Neural cell (in vitro differentiated cells): ENCODE measurements at regions not wholly inside any gene's neighbourhood (a gene's known extent, or its start where the extent isn't known, plus 50 kb on each side); places are given as distances from the start of the nearest gene placed in this dataset.

Experiments used
- H2AFZ ChIP-seq: fragments of 200-600, 300-800 bp; sonication (generic), shearing (Covaris generic); 2 replicates; pipeline ENCODE4 v1.6.0; 2014; ENCODE audit warnings: low read depth, mild to moderate bottlenecking, antibody characterized with exemption, low read length, moderate library complexity
- H3F3A ChIP-seq: fragments of 200-600 bp; shearing (Covaris generic); 2 replicates; pipeline ENCODE4 v1.6.1; 2016; ENCODE audit warnings: mild to moderate bottlenecking, moderate library complexity, mixed read lengths, antibody characterized with exemption, low read length; ENCODE audit not compliant: insufficient read depth, poor library complexity, severe bottlenecking
- H3K27ac ChIP-seq: fragments of 200-600, 300-800 bp; sonication (generic), shearing (Covaris generic); 2 replicates; pipeline ENCODE4 v1.5.1; 2014; ENCODE audit warnings: mild to moderate bottlenecking, low read length, moderate library complexity
- H3K27me3 ChIP-seq: fragments of 300-800, 200-600 bp; sonication (generic), shearing (Covaris generic); 2 replicates; pipeline ENCODE4 v1.6.0; 2014; ENCODE audit warnings: mild to moderate bottlenecking, low read depth, low read length, moderate library complexity; ENCODE audit not compliant: insufficient read depth
- H3K36me3 ChIP-seq: fragments of 300-800, 200-600 bp; sonication (generic), shearing (Covaris generic); 2 replicates; pipeline ENCODE4 v1.5.1; 2014; ENCODE audit warnings: mild to moderate bottlenecking, antibody characterized with exemption, low read length, moderate library complexity; ENCODE audit not compliant: insufficient read depth
- H3K4me2 ChIP-seq: fragments of 300-800, 200-600 bp; sonication (generic), shearing (Covaris generic); 2 replicates; pipeline ENCODE4 v1.6.0; 2014; ENCODE audit warnings: mild to moderate bottlenecking, low read length
- H3K4me3 ChIP-seq: fragments of 300-800, 200-600 bp; sonication (generic), shearing (Covaris generic); 2 replicates; pipeline ENCODE4 v1.5.1; 2014; ENCODE audit warnings: mild to moderate bottlenecking, low read length, moderate library complexity
- H3K79me2 ChIP-seq: fragments of 200-600 bp; shearing (Covaris generic); replicated peaks from 2 replicates; pipeline ENCODE4 v1.6.0; 2014; ENCODE audit warnings: mild to moderate bottlenecking, low read length, moderate library complexity; ENCODE audit not compliant: insufficient read depth
- H3K9ac ChIP-seq: fragments of 300-800, 200-600 bp; sonication (generic), shearing (Covaris generic); 2 replicates; pipeline ENCODE4 v1.6.1; 2016; ENCODE audit warnings: mild to moderate bottlenecking, low read length, mixed read lengths
- H3K9me2 ChIP-seq: fragments of 200-600 bp; shearing (Covaris generic); 2 replicates; pipeline ENCODE4 v1.6.1; 2016; ENCODE audit warnings: mild to moderate bottlenecking, low read length, mixed read lengths; ENCODE audit not compliant: insufficient read depth
- H3K9me3 ChIP-seq: fragments of 200-600, 300-800 bp; sonication (generic), shearing (Covaris generic); 2 replicates; pipeline ENCODE4 v1.6.1; 2016; ENCODE audit warnings: mild to moderate bottlenecking, mixed run types, low read length, moderate library complexity, mixed read lengths
- H4K20me1 ChIP-seq: fragments of 200-600 bp; shearing (Covaris generic); 2 replicates; pipeline ENCODE4 v1.6.1; 2016; ENCODE audit warnings: mild to moderate bottlenecking, mixed run types; ENCODE audit not compliant: insufficient read depth
- EP300 ChIP-seq: fragments of 450-650 bp; conservative IDR thresholded peaks from 2 replicates; pipeline ENCODE4 v1.6.1; 2014; ENCODE audit warnings: antibody characterized with exemption, mild to moderate bottlenecking, moderate library complexity; ENCODE audit not compliant: poor library complexity, severe bottlenecking
- EZH2 ChIP-seq: fragments of 200-600, 300-800 bp; shearing (Covaris generic), sonication (generic); IDR thresholded peaks from 2 replicates; pipeline ENCODE4 v1.6.1; 2014; ENCODE audit warnings: antibody characterized with exemption, low read length, borderline replicate concordance, mild to moderate bottlenecking; ENCODE audit not compliant: insufficient read depth, poor library complexity, severe bottlenecking
- MXI1 ChIP-seq: fragments of 450-650 bp; conservative IDR thresholded peaks from 2 replicates; pipeline ENCODE4 v1.6.1; 2014; ENCODE audit warnings: antibody characterized with exemption, mild to moderate bottlenecking; ENCODE audit not compliant: poor library complexity, severe bottlenecking
- POLR2AphosphoS5 ChIP-seq: IDR thresholded peaks from 2 replicates; pipeline ENCODE4 v1.6.1; 2012
- RAD21 ChIP-seq: fragments of 450-650 bp; conservative IDR thresholded peaks from 2 replicates; pipeline ENCODE4 v1.6.1; 2014; ENCODE audit warnings: antibody characterized with exemption, mild to moderate bottlenecking, moderate library complexity
- SMC3 ChIP-seq: fragments of 450-650 bp; conservative IDR thresholded peaks from 2 replicates; pipeline ENCODE4 v1.6.1; 2014; ENCODE audit warnings: antibody characterized with exemption, mild to moderate bottlenecking, moderate library complexity; ENCODE audit not compliant: poor library complexity
- TAF1 ChIP-seq: IDR thresholded peaks from 2 replicates; pipeline ENCODE4 v1.6.1; 2012; ENCODE audit warnings: low read depth
- TF ChIP-seq, protein P1 (sequence below): IDR thresholded peaks from 2 replicates; pipeline ENCODE4 v1.6.1; 2012; ENCODE audit warnings: borderline replicate concordance
- TF ChIP-seq, protein P2 (sequence below): fragments of 450-650 bp; IDR thresholded peaks from 2 replicates; pipeline ENCODE4 v1.5.1; 2014; ENCODE audit warnings: antibody characterized with exemption, mild to moderate bottlenecking, moderate library complexity; ENCODE audit not compliant: poor library complexity, severe bottlenecking

DNA sequence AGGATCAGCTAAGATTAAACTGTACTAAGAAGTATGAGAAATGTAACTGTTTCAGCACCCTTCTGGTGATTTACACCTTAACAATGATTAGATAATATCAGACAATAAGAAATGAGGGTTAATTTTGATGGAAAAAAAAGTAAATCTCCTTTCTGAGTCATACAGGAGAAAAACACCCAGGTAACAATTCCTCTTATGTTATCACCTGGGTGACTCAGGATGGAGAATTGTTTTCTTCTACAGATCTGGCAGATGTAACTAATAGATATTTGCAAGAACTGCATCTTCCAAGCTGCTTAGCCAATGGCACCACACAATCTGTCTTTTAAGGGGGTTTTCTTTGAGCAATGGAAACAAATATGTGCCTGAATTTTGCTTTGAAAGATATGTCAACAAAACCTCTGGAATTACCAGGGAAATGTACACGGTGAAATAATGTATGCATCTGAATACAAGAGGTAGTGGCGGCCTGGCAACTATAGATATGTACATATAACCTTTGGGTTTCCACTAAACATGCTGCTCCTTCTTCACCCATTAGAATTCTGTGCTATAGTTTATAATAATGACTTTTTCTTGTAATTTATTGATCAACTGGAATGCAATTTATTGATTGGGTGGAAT, 407.9 kb downstream of the CPS1 start:
- H3K9ac ChIP-seq, result no peak overlapping the region

DNA sequence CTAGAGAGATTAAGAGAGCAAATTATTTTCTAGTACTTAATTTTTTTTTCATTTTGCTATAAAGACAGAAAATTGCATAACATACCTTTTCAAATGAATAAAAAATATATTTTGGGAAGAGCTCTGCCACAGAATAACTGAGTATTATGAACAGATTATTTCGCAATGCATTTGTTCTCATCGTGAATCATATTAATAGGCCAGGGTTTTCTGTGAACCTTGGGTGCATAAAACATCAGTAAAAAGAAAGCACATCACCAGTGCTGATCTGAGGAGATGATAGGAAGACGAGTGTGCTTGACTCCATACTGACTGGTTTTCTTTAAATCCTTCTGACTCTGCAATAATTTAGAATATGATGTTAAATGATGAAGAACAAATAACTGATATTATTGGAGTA, 409.1 kb downstream of the CPS1 start:
- Histone ChIP-seq H4K20me1 (no peaks in the 10 kb centered on the region), H3K9me3 (no peaks in the 10 kb centered on the region), H3K36me3 (no peaks in the 10 kb centered on the region), H3K27ac (no peak overlapping the region), H3K79me2 (no peaks in the 10 kb centered on the region), H3K27me3 (no peaks in the 10 kb centered on the region), H3K4me3 (no peak overlapping the region), H3F3A (no peaks in the 10 kb centered on the region), H3K9me2 (no peaks in the 10 kb centered on the region), H3K4me2 (no peak overlapping the region), H3K9ac (no peak overlapping the region), H2AFZ (no peak overlapping the region)
- TF ChIP-seq MXI1 (no peak), RAD21 (no peak), EP300 (no peak)
- TF ChIP-seq, protein P1, sequence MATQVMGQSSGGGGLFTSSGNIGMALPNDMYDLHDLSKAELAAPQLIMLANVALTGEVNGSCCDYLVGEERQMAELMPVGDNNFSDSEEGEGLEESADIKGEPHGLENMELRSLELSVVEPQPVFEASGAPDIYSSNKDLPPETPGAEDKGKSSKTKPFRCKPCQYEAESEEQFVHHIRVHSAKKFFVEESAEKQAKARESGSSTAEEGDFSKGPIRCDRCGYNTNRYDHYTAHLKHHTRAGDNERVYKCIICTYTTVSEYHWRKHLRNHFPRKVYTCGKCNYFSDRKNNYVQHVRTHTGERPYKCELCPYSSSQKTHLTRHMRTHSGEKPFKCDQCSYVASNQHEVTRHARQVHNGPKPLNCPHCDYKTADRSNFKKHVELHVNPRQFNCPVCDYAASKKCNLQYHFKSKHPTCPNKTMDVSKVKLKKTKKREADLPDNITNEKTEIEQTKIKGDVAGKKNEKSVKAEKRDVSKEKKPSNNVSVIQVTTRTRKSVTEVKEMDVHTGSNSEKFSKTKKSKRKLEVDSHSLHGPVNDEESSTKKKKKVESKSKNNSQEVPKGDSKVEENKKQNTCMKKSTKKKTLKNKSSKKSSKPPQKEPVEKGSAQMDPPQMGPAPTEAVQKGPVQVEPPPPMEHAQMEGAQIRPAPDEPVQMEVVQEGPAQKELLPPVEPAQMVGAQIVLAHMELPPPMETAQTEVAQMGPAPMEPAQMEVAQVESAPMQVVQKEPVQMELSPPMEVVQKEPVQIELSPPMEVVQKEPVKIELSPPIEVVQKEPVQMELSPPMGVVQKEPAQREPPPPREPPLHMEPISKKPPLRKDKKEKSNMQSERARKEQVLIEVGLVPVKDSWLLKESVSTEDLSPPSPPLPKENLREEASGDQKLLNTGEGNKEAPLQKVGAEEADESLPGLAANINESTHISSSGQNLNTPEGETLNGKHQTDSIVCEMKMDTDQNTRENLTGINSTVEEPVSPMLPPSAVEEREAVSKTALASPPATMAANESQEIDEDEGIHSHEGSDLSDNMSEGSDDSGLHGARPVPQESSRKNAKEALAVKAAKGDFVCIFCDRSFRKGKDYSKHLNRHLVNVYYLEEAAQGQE, result no peak

More for the DNA sequence above, 407.9 kb downstream of the CPS1 start:
- no peaks in the 10 kb centered on the region for H3K27me3 ChIP-seq
- TF ChIP-seq SMC3 (no peak), TAF1 (no peak), RAD21 (no peak), EZH2 (no peak), POLR2AphosphoS5 (no peak), EP300 (no peak), MXI1 (no peak)
- TF ChIP-seq, protein P2, sequence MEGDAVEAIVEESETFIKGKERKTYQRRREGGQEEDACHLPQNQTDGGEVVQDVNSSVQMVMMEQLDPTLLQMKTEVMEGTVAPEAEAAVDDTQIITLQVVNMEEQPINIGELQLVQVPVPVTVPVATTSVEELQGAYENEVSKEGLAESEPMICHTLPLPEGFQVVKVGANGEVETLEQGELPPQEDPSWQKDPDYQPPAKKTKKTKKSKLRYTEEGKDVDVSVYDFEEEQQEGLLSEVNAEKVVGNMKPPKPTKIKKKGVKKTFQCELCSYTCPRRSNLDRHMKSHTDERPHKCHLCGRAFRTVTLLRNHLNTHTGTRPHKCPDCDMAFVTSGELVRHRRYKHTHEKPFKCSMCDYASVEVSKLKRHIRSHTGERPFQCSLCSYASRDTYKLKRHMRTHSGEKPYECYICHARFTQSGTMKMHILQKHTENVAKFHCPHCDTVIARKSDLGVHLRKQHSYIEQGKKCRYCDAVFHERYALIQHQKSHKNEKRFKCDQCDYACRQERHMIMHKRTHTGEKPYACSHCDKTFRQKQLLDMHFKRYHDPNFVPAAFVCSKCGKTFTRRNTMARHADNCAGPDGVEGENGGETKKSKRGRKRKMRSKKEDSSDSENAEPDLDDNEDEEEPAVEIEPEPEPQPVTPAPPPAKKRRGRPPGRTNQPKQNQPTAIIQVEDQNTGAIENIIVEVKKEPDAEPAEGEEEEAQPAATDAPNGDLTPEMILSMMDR, result no peak
- TF ChIP-seq, protein P1, result no peak
- no peaks in the 10 kb centered on the region for H4K20me1 ChIP-seq
- H3K4me2 ChIP-seq, result no peak overlapping the region
- H3F3A ChIP-seq, result no peaks in the 10 kb centered on the region
- no peaks in the 10 kb centered on the region for H3K9me2 ChIP-seq
- H3K36me3 ChIP-seq, result no peaks in the 10 kb centered on the region
- H2AFZ ChIP-seq, result no peak overlapping the region
- no peaks in the 10 kb centered on the region for H3K79me2 ChIP-seq
- no peaks in the 10 kb centered on the region for H3K9me3 ChIP-seq
- H3K27ac ChIP-seq, result no peak overlapping the region
- no peak overlapping the region for H3K4me3 ChIP-seq
